Keratinocyte (primary cell): ENCODE measurements at regions not wholly inside any gene's neighbourhood (a gene's known extent, or its start where the extent isn't known, plus 50 kb on each side); places are given as distances from the start of the nearest gene placed in this dataset.

Source experiments
- CTCF ChIP-seq, 3 experiments: IDR thresholded peaks in 1 of 3; conservative IDR thresholded peaks in 1 of 3; optimal IDR thresholded peaks in 1 of 3; 2 replicates in 2 of 3; 3 replicates in 1 of 3; pipeline versions ENCODE3 to v1.5.1; 2011; ENCODE audit warnings: low read length in 3 of 3, mild to moderate bottlenecking in 3 of 3, moderate library complexity in 2 of 3, control low read depth in 1 of 3, inconsistent platforms in 1 of 3; ENCODE audit not compliant: insufficient read depth in 2 of 3; ENCODE audit errors: extremely low read depth in 1 of 3
- EZH2 ChIP-seq: IDR thresholded peaks from one replicate; pipeline ENCODE4 v1.6.1; 2012; ENCODE audit warnings: inconsistent platforms, mild to moderate bottlenecking, low read length, moderate library complexity

- TF ChIP-seq CTCF (optimal IDR thresholded peaks at IDR 0.05 in 1 of 3, IDR thresholded peaks at IDR 0.05 in 1 of 3, conservative IDR thresholded peaks at IDR 0.05 in 1 of 3; ENCODE audit: extremely low read depth in 1 of 3, insufficient read depth in 2 of 3, low read length in 3 of 3) = no peak
- no peak for TF ChIP-seq EZH2
Measured at GRCh38 chr15:37693926-37694325, 240.5 kb upstream of the TMCO5A start.
